ENCODE measurements at regions not wholly inside any gene's neighbourhood (a gene's known extent, or its start where the extent isn't known, plus 50 kb on each side); places are given as distances from the start of the nearest gene placed in this dataset.

DNA sequence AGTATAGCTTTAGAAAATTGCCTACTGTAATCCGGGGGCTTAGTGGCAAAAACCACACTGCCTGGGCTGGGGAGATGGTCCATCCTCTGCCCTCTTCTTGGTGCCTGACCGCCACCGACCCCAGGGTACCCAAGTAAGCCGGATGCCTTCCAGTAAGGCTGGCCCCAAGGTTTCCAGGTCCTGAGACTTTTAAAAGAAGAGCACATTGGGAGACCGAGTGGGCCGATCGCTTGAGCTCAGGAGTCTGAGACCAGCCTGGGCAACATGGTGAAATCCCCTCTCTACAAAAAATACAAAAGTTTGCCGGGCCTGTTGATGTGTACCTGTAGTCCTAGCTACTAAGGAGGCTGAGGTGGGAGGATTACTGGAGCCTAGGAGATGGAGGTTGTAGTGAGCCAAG lies 406.7 kb upstream of the IRX4 start:
- Mint-ChIP-seq H3K27me3 (no peaks in the 10 kb centered on the region), H3K4me3 (no peak overlapping the region), H3K36me3 (ENCODE audit: insufficient read depth) (no peaks in the 10 kb centered on the region), H3K27ac (no peak overlapping the region), H3K4me1 (ENCODE audit: low read depth in 2 of 2) (no peaks in the 10 kb centered on the region), H3K9me3 (peaks cover 0 to 4% of the 10 kb centered on the region in 2 donors)
- ATAC-seq (replicated peaks) (no peak), DNase-seq (no peak)

DNA sequence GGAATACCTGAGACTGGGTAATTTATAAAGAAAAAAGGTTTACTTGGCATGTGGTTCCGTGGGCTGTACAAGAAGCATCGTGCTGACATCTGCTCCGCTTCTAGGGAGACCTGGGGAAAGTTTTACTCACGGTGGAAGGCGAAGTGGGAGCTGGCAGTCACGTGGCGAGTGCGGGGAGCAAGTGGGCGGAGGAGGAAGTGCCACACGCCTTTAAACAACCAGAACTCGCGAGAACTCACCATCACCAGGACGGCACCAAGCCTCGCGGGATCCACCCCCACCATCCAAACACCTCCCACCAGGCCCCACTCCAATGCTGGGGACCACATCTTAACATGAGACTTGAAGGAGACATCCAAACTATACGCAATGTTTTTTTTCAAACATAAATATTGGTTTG lies 406.2 kb upstream of the IRX4 start:
- no peak overlapping the region for H3K4me3 Mint-ChIP-seq
- H3K36me3 Mint-ChIP-seq (ENCODE audit: insufficient read depth), result no peaks in the 10 kb centered on the region
- H3K4me1 Mint-ChIP-seq (ENCODE audit: low read depth in 2 of 2), result no peaks in the 10 kb centered on the region
- no peak for ATAC-seq (replicated peaks)
- DNase-seq, result no peak
- H3K27me3 Mint-ChIP-seq, result no peaks in the 10 kb centered on the region
- no peak overlapping the region for H3K27ac Mint-ChIP-seq
- H3K9me3 Mint-ChIP-seq, result peaks cover 0 to 4% of the 10 kb centered on the region in 2 donors

DNA sequence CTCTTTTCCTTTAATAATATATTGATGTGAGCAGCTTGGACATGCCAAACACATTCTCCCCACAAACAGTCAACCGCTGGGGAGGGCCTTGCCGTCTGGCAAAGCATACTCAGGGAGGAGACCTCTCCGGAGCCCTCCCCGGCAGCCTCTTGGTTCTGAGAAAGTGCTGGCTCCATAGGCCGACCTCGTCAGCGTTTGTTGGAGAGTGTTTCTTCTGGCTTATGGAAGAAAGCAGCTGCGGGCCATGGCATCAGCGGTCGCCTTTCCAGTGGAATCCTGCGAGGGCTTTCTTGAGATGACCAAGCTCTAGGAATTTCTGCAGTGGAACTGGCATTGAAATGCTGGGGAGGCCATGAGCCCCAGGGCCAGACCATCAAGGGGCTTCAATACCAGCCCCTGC lies 405.7 kb upstream of the IRX4 start:
- no peak for ATAC-seq (replicated peaks)
- no peaks in the 10 kb centered on the region for H3K36me3 Mint-ChIP-seq (ENCODE audit: insufficient read depth)
- H3K27me3 Mint-ChIP-seq, result no peaks in the 10 kb centered on the region
- no peak for DNase-seq
- H3K9me3 Mint-ChIP-seq, result peaks cover 0 to 4% of the 10 kb centered on the region in 2 donors
- H3K4me3 Mint-ChIP-seq, result no peak overlapping the region
- H3K4me1 Mint-ChIP-seq (ENCODE audit: low read depth in 2 of 2), result no peaks in the 10 kb centered on the region
- H3K27ac Mint-ChIP-seq, result no peak overlapping the region

DNA sequence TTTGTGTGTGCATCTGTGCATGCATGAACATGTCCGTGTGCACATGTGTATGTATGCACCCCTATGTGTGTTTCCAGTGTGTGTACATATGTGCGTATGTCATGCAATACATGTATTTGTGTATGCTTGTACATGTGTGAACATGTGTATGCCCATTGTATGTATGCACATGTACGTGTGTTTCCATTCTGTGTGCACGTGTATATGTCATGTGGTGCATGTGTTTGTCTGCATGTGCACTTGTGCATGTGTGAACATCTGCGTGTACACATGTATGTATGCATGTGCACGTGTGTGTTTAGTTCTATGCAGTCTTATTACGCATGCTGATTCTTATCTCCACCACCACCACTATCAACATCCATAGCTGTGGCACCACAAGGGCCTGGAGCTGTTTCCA lies 403.5 kb upstream of the IRX4 start:
- H3K27ac Mint-ChIP-seq, result no peak overlapping the region
- H3K36me3 Mint-ChIP-seq (ENCODE audit: insufficient read depth), result no peaks in the 10 kb centered on the region
- ATAC-seq (replicated peaks) (no peak), DNase-seq (no peak)
- H3K27me3 Mint-ChIP-seq, result no peaks in the 10 kb centered on the region
- H3K9me3 Mint-ChIP-seq, result peaks cover 0 to 4% of the 10 kb centered on the region in 2 donors
- peaks cover 0 to 2% of the 10 kb centered on the region in 2 donors for H3K4me1 Mint-ChIP-seq (ENCODE audit: low read depth in 2 of 2)
- H3K4me3 Mint-ChIP-seq, result no peak overlapping the region

DNA sequence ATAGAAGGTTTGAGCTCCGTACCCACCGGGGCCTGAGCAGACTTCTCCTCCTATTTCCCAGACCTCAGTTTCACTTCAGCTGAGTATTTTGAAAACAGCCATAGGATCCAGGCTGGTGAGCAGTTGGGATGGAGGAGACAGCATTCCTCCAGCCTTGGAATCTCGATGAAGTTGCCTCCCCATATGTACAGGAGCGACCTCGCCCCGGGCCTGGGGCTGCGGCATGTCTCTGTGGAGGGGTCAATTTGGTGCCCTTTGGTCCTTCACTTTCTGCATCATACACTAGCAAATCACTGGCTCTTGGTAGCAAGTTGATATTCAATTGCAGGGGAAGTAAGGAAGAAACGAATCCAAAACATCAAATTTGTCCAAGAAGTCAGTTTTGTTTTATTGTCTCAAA lies 402.0 kb upstream of the IRX4 start:
- DNase-seq (no peak), ATAC-seq (replicated peaks) (no peak)
- Mint-ChIP-seq H3K4me1 (ENCODE audit: low read depth in 2 of 2) (peaks cover 0 to 2% of the 10 kb centered on the region in 2 donors), H3K36me3 (ENCODE audit: insufficient read depth) (no peaks in the 10 kb centered on the region), H3K27ac (no peak overlapping the region), H3K27me3 (no peaks in the 10 kb centered on the region), H3K4me3 (no peak overlapping the region), H3K9me3 (peaks cover 4 to 10% of the 10 kb centered on the region in 2 donors)

DNA sequence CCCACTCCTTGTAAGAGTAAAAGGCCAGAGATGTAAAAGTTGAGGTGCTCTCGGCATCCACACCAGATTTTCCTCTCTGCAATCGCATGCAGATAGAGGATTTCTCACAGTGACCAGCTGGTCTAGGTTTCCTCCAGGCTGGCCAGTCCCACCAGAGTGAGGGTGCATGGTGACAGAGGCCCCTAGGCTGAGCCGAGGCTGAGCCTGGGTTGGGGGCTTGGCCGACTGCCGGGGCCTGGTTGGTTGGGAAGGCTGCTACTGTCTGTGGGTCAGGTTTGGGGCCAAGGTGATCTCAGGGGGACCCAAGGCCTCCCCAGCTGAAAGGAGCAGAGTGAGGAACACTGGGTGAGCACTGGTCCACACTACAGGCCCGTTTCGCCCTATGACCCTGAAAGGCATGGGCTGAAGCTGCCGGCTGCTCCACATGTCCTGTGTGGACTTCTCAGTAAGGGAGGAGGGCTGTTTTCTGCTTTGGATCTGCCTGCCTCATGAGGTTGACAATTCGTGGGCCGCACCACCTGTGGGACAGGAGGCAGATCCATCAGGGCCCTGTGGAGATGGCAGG lies 400.8 kb upstream of the IRX4 start:
- H3K27ac Mint-ChIP-seq, result no peak overlapping the region
- H3K4me3 Mint-ChIP-seq, result no peak overlapping the region
- ATAC-seq (replicated peaks) (no peak), DNase-seq (no peak)
- peaks cover 4 to 11% of the 10 kb centered on the region in 2 donors for H3K9me3 Mint-ChIP-seq
- no peaks in the 10 kb centered on the region for H3K27me3 Mint-ChIP-seq
- no peaks in the 10 kb centered on the region for H3K36me3 Mint-ChIP-seq (ENCODE audit: insufficient read depth)
- peaks cover 0 to 2% of the 10 kb centered on the region in 2 donors for H3K4me1 Mint-ChIP-seq (ENCODE audit: low read depth in 2 of 2)

DNA sequence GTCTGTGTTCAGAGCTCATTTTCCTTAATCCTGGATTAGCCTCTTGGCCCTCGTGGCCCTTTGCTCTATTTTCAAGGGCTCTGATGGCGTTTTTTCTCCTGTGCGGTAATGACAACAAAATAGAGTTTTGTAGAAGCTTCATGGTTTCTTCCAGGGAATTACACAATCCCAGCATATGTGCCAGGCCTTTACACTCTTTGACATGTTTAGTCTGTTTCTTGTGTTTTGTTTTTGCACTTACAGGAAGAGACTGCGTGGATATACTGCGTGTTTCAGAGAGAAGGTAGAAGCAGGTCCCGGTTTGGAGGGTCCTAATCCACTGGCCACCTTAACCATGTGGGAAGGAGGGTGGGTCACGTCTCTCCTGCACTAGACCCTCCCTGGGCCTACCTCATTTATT lies 400.2 kb upstream of the IRX4 start:
- Mint-ChIP-seq H3K27me3 (peaks cover 0 to 4% of the 10 kb centered on the region in 2 donors), H3K4me3 (no peak overlapping the region), H3K9me3 (peaks cover 4 to 11% of the 10 kb centered on the region in 2 donors), H3K36me3 (ENCODE audit: insufficient read depth) (peaks cover 2% of the 10 kb centered on the region), H3K27ac (no peak overlapping the region), H3K4me1 (ENCODE audit: low read depth in 2 of 2) (peaks cover 0 to 2% of the 10 kb centered on the region in 2 donors)
- no peak for ATAC-seq (replicated peaks)
- DNase-seq, result no peak

DNA sequence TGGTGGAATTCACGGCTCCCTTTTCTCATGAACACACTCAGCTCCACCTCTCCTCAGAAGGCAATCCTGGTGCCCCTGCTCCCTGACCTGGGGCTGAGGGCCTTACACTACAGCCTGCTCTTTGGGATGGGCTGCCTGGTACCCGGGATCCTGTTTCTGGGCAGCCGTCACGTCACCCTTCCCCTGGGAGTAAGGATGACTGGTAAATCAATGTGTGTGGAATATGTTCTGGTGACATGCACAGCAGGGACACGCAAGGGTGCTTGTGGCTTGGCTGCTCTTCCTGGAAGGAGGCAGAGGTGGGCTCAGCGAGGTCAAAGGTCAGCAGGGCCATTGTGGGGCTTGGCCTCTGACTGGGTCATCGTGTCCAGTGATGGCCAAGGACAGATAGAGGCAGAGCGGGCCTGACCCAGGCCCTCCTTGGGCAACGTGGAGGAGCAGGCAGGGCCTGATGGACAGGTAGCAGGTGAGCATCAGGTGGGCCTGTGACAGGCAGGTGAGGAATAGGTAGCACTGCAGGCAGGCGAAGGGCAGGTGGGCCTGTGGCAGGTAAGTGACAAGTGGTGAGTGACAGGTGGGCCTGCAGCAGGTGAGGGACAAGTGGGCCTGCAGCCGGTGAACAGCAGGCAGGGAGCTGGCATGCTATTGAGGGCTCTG lies 399.4 kb upstream of the IRX4 start:
- H3K4me1 Mint-ChIP-seq (ENCODE audit: low read depth in 2 of 2), result peaks cover 0 to 2% of the 10 kb centered on the region in 2 donors
- ATAC-seq (replicated peaks) (no peak), DNase-seq (no peak)
- no peak overlapping the region for H3K27ac Mint-ChIP-seq
- H3K4me3 Mint-ChIP-seq, result no peak overlapping the region
- H3K36me3 Mint-ChIP-seq (ENCODE audit: insufficient read depth), result peaks cover 2% of the 10 kb centered on the region
- peaks cover 0 to 9% of the 10 kb centered on the region in 2 donors for H3K27me3 Mint-ChIP-seq
- H3K9me3 Mint-ChIP-seq, result peaks cover 4 to 11% of the 10 kb centered on the region in 2 donors

DNA sequence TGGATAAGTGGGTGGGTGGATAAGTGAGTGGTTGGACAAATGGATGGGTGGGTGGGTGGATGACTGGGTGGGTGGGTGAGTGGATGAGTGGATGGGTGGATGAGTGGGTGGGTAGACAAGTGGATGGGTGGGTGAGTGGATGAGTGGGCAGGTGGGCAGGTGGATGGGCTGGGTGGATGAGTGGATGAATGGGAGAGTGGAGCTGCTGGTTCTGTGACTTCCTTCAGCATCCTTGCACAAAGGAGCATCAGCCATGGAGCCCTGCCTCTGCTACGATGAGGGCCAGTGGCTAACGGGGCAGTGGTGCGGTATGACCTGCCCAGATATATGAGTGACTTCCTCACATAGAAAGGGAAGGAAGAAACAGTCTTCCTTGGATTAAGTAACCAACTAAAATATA lies 398.7 kb upstream of the IRX4 start:
- Mint-ChIP-seq H3K27ac (no peak overlapping the region), H3K27me3 (peaks cover 0 to 9% of the 10 kb centered on the region in 2 donors), H3K4me3 (no peak overlapping the region), H3K36me3 (ENCODE audit: insufficient read depth) (peaks cover 2% of the 10 kb centered on the region), H3K4me1 (ENCODE audit: low read depth in 2 of 2) (peaks cover 0 to 2% of the 10 kb centered on the region in 2 donors), H3K9me3 (peaks cover under 1 to 11% of the 10 kb centered on the region in 2 donors)
- ATAC-seq (replicated peaks), result no peak
- no peak for DNase-seq

DNA sequence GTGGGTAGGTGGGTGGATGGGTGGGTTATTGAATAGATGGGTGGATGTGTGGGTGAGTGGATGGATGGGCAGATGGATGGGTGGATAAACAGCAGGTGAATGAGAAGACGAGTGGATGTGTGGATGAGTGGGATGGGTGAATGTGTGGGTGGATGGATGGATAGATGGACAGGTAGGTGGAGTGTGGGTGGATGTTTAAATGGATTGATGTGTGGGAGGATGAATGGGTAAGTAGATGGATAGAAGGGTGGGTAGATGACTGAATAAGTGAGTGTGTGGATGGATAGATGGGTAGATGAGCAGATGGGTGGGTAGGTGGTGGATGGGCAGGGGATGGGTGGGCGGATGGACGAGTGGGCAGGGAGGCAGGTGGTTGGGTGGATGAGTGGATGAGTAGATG lies 397.6 kb upstream of the IRX4 start:
- Mint-ChIP-seq H3K36me3 (ENCODE audit: insufficient read depth) (peaks cover 2% of the 10 kb centered on the region), H3K27me3 (peaks cover 0 to 9% of the 10 kb centered on the region in 2 donors), H3K9me3 (peaks cover 0 to 11% of the 10 kb centered on the region in 2 donors), H3K4me1 (ENCODE audit: low read depth in 2 of 2) (peaks cover 0 to 2% of the 10 kb centered on the region in 2 donors), H3K27ac (no peak overlapping the region), H3K4me3 (no peak overlapping the region)
- ATAC-seq (replicated peaks) (no peak), DNase-seq (no peak)

DNA sequence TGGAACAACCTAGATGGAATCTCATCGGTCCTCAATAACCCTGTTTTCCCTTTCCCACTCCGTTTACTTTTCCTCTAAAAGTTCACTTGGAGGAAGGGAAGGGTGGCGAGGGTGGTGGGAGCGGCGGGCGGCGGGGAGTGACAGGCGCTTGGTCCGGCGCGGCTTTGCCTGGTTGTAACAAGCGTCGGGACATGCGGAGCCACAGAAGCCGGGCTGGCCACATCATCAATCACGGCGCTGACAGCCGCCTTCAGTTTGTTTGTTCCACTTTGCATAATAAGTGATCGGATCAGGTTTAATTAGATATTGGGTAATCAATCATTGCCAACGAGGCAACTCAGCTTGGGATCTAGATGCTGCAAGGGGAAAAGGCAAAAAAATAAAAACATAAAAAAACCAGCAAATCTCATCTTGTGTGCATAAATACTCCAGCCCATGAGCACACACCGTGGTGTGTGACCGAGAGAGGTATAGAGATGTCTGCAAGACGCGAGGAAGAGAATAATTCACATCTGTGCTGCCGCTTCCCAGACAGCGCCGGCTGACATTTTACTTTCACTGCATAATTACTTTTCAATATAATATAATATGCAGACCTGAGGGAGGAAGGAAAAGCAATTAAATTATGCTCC lies 396.2 kb upstream of the IRX4 start:
- no peak overlapping the region for H3K4me3 Mint-ChIP-seq
- H3K36me3 Mint-ChIP-seq (ENCODE audit: insufficient read depth), result peaks cover 2% of the 10 kb centered on the region
- no peak overlapping the region for H3K27ac Mint-ChIP-seq
- peaks cover 0 to 9% of the 10 kb centered on the region in 2 donors for H3K27me3 Mint-ChIP-seq
- peaks cover 0 to 11% of the 10 kb centered on the region in 2 donors for H3K9me3 Mint-ChIP-seq
- DNase-seq, result no peak
- no peak for ATAC-seq (replicated peaks)
- H3K4me1 Mint-ChIP-seq (ENCODE audit: low read depth in 2 of 2), result peaks cover 0 to 2% of the 10 kb centered on the region in 2 donors

DNA sequence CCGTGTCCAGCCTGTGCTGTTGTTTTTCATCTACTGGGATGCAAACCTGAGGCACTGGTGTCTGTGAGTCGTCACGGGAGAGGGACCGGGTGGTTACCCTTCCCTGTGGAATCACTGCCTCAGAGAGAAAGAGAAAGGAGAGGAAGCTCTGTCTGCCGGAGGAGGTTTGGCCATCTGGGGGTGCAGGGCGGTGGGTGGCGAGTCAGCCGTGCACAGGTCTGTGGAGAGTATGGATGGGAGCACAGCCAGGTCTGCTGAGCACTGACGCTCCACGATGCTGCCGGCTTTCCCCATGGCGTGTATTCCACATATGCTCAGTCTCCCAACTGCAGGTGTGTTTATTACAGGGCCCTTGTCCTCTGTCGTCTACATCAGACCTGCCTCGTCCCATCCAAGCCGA lies 395.2 kb upstream of the IRX4 start:
- Mint-ChIP-seq H3K36me3 (ENCODE audit: insufficient read depth) (peaks cover 2% of the 10 kb centered on the region), H3K9me3 (peaks cover 0 to 11% of the 10 kb centered on the region in 2 donors), H3K27ac (no peak overlapping the region), H3K4me1 (ENCODE audit: low read depth in 2 of 2) (peaks cover 0 to 2% of the 10 kb centered on the region in 2 donors), H3K4me3 (no peak overlapping the region), H3K27me3 (peaks cover 0 to 9% of the 10 kb centered on the region in 2 donors)
- no peak for DNase-seq
- ATAC-seq (replicated peaks), result no peak

DNA sequence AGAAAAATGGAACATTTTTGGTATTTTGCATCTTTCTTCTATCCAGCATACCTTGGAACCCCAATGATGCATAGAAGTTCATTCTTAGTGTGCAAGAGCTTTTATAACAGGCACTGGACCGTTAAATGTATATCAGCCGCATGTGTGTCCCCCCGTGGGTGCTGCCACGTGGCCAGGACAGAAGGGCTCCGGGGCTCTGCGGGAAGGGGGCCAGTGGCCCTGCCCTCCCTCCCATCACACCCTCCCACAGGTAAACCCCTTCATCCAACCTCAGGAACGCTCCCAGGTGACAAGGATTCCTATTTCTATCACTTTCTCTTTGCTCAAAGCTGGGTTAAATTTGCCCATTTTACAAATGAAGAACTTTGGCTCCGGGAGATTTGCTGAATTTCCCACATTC lies 393.4 kb upstream of the IRX4 start:
- Mint-ChIP-seq H3K4me3 (no peak overlapping the region), H3K27me3 (peaks cover 0 to 9% of the 10 kb centered on the region in 2 donors), H3K36me3 (ENCODE audit: insufficient read depth) (peaks cover 2% of the 10 kb centered on the region), H3K9me3 (peaks cover 0 to 11% of the 10 kb centered on the region in 2 donors), H3K27ac (no peak overlapping the region), H3K4me1 (ENCODE audit: low read depth in 2 of 2) (no peaks in the 10 kb centered on the region)
- no peak for DNase-seq
- ATAC-seq (replicated peaks), result no peak

DNA sequence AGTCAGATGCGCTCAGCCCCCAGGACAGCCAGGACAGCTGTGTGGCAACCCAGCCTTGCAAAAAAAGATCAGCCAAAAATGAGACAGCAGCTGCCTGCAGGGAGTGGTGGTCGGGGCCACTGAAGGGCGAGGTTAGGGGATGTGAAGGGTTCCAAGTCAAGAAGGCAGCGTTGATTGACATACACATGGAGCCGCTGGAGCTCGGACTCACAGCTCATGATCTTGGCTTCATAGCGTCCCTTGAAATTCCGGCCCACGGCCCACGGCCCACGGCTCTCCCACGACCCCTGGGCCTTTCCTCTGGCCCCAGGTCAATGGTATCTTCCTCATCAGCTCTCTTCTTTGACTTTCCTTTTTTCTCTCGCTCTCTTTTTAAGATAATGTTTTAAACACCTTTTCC lies 390.0 kb upstream of the IRX4 start:
- Mint-ChIP-seq H3K27ac (no peak overlapping the region), H3K27me3 (peaks cover 0 to 29% of the 10 kb centered on the region in 2 donors), H3K9me3 (peaks cover 0 to 6% of the 10 kb centered on the region in 2 donors), H3K36me3 (ENCODE audit: insufficient read depth) (no peaks in the 10 kb centered on the region), H3K4me1 (ENCODE audit: low read depth in 2 of 2) (no peaks in the 10 kb centered on the region), H3K4me3 (no peak overlapping the region)
- no peak for ATAC-seq (replicated peaks)
- no peak for DNase-seq

Measured in effector memory CD8-positive, alpha-beta T cell (primary cell).